ENCODE measurements at regions not wholly inside any gene's neighbourhood (a gene's known extent, or its start where the extent isn't known, plus 50 kb on each side); places are given as distances from the start of the nearest gene placed in this dataset.
"Not testable (repeated sequence)": the region's sequence is repeated elsewhere in the genome, so short reads cannot be mapped to it uniquely, and the experiment has no call there.

DNA sequence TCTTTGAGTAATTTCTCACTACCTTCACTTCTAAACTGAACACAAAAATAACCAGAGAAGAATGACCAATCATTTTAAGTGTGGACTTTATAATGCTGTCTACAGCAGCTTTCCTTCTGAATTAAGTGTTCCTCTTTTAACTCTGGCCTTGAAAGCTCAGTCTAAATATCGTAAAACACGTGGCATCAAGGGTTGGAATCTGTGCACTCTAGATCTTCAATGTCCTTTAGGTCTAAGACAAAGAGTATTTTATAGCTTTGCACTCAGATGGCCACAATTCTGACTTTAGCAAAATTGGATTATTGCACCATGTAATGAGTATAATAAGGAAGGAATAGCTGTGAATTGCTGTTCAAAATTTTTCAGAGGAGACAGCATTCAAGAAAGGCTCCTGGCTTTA lies 197.1 kb upstream of the UGT8 start:
- DNase-seq (ENCODE audit: extremely low read depth in 1 of 2, low read depth in 1 of 2): no peak

DNA sequence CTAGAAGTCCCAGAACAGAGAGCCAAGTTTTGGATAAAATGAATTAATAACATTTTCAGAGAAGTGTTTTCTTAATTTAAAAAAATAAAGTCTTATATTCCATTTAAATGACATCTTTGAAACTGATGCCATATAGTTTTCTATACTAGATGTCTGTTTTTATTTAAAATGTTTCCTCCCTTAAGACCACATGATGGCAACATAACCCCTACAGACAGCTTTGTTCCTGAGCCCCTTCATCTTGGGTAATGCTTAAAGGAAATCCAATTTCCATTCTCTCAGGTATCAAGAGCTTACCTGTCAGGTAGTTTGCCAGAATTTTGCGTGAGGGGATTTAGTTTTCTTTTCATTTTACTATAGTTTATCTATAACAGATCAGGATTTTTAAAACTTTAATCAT lies 181.4 kb upstream of the UGT8 start:
- DNase-seq (ENCODE audit: extremely low read depth in 1 of 2, low read depth in 1 of 2): no peak

DNA sequence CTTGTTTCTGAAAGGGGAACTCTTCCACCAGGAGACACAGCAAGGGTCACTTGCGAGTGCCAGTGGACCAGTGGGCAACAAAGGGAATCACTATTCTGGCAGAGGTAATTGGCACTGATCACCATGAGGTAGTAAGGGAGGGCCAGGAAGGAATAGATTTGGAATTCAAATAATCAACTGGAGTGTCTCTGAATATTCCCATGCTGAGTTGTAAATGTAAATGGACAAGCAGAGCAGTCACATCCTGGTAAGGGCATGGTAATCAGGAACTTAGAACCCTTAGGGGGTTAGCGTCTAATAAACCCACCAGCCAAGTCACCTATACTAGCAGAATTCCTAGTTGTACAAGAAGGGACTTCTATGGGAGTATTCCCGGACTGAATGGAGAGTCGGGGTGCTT lies 178.5 kb upstream of the UGT8 start:
- no peak for DNase-seq (ENCODE audit: extremely low read depth in 1 of 2, low read depth in 1 of 2)

DNA sequence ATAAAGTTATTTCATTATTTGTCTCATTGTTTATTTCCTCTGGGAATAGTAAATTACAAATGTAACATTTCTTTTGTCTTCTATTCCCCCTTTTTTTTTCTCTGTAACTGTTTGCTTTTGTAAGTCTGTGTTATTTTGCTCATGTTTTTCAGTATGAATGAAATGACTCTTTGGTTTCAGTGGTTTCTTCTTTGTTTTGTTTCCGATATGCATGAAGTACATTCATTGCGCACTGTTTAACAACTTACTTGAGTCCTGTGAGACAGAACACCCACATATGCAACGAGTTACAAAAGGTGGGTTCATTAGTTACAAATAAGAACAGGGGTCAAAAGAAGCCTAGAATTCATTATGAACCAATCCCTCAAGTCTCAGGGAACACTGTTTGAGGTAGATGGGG lies 175.0 kb upstream of the UGT8 start:
- no peak for DNase-seq (ENCODE audit: extremely low read depth in 1 of 2, low read depth in 1 of 2)

DNA sequence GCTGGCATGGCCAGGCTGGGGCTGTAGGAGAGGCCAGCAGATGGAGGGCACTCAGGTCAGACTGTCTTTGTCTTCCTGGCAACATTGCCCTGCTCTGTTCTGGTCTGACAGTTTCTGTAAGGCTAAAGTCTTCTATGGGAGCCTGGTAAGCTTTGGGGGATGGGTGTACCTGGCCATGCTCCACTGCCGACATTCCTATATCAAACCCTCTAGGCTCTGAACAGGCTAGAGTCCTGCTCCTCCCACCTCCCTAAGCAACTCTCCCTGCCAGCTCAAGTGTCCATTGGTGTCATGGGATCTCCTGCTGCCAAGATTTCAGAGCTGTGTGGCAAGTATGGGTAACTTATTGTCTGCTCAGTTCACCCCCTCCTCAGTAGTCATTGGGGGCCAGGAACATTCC lies 163.5 kb upstream of the UGT8 start:
- no peak for DNase-seq (ENCODE audit: extremely low read depth in 1 of 2, low read depth in 1 of 2)

DNA sequence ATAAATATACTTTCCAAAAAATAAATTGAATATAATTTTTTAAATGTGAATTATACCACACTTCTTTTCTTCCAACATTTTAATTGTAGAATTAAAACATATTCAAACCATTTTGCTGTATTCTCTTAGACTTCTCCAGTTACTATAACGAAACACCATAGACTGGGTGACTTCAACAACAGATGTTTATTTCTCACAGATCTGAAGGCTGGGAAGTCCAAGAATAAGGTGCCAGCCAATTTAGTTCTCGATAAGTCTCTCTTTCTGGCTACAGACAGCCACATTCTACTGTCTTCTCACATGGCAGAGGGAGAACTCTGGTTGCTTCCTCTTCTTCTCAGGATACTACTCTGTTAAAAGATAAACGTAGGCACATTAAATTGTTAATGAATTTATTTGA lies 155.8 kb upstream of the UGT8 start:
- DNase-seq (ENCODE audit: extremely low read depth in 1 of 2, low read depth in 1 of 2): no peak

DNA sequence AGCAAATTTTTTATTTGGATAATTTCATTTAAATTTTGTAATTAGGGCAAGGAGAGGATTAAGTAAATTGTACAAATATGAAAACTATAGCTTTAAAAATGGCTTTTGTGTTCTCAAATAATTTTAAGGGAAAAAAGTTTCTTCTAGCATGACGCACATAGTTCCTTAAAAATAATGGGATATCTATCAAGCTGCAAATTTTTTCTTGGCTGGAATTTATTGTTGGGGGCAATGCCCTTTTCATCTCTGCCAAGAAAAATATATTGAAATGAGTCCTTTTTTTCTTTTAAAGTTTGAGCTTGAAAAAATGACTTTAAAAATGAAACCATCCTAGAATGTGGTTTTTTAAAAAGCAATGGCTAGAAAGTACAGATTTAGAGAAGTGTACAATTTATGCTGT lies 154.4 kb upstream of the UGT8 start:
- no peak for DNase-seq (ENCODE audit: extremely low read depth in 1 of 2, low read depth in 1 of 2)

DNA sequence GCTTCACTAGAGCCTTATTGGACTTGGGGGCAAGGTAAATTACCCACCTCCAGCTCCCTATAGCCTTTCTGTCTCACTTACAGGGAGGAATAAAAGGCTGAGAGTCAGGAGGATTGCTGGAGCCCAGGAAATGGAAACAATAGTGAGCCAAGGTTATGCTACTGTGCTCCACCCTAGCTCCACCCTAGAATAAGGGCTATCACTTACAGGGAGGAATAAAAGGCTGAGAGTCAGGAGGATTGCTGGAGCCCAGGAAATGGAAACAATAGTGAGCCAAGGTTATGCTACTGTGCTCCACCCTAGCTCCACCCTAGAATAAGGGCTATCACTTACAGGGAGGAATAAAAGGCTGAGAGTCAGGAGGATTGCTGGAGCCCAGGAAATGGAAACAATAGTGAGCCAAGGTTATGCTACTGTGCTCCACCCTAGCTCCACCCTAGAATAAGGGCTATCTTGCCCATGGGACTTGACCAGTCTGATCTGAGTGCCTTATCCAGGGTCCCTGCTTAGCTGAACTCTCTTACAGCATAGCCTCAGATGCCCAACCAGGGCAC lies 150.6 kb upstream of the UGT8 start:
- not testable (repeated sequence) for DNase-seq (ENCODE audit: extremely low read depth in 1 of 2, low read depth in 1 of 2)

DNA sequence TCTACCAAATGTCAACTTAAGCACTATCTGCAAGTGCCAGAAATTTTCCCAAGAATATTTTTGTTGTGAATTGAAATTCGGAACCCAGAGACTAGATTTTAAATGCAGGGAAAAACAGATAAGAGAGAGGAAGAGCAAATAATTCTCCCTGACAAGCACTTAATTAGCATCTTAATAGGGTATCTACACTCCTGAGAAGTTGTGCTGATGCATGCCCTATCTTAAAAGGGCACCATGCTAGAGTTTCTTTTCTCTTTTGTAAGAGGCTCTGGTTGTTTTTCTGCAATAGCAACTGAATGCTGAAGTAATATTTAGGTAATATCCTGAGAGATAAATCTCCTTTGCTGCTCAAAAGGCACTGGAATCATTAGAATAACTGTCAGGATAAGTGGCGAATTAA lies 139.9 kb upstream of the UGT8 start:
- DNase-seq (ENCODE audit: extremely low read depth in 1 of 2, low read depth in 1 of 2): no peak

DNA sequence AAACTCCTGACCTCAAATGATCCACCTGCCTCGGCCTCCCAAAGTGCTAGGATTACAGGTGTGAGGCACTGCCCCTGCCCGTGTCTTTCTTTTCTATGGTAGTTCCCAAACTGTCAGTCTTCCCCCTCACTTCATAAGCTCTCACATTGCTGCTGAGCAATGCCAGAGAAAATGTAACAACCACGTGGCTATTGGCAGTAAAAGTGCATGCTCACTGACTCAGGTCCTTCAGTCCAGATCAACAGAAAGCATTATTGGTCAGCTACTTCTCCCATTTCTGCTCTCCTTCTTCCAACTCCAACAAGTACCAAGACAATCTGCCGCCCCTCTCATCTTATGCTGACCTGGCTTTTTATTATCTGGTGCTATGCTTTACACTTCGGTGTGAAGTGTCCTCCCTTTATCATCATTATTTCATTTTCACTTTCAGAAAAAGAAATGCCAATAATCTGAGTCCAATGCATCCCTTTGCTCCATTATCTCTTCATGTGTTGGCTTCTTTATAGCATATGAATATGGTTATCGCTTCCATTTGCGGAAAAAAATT lies 133.8 kb upstream of the UGT8 start:
- DNase-seq (ENCODE audit: extremely low read depth in 1 of 2, low read depth in 1 of 2): no peak

DNA sequence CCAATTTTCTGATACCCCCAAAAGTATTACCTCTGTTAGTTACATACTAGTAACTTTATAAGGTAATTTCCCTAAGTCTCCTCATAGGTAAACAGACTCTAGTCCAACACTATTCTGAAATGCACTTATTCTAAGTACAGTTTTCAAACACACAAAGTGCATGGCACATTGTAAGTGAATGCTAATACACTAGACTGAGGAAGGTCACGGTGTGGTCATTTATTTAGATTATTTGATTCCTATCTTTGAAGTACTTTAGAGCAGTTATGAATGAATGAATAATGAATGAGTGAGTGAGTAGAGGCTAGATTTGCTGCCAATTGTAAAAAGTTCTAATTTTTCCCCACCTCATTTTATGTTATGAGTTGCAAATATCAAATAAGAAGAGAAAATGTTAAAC lies 132.8 kb upstream of the UGT8 start:
- no peak for DNase-seq (ENCODE audit: extremely low read depth in 1 of 2, low read depth in 1 of 2)

DNA sequence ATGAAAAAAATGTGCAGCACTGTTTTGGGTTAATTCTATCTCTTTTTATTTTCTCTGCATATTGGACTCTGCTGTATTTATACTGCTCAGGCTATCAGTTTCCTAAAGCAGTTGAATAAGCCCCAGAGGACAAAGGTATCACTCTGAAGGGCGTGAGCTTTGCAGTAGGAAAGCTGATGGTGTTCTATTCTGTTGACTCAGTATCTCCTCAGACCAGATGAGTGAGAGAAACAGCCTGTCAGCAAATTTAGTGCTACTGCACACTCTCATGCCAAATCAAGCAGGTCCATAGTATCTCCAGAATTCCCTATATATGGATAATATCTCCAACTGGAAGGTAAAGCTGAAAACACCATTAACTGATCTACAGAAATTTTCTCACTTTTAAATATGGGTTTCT lies 132.3 kb upstream of the UGT8 start:
- no peak for DNase-seq (ENCODE audit: extremely low read depth in 1 of 2, low read depth in 1 of 2)

DNA sequence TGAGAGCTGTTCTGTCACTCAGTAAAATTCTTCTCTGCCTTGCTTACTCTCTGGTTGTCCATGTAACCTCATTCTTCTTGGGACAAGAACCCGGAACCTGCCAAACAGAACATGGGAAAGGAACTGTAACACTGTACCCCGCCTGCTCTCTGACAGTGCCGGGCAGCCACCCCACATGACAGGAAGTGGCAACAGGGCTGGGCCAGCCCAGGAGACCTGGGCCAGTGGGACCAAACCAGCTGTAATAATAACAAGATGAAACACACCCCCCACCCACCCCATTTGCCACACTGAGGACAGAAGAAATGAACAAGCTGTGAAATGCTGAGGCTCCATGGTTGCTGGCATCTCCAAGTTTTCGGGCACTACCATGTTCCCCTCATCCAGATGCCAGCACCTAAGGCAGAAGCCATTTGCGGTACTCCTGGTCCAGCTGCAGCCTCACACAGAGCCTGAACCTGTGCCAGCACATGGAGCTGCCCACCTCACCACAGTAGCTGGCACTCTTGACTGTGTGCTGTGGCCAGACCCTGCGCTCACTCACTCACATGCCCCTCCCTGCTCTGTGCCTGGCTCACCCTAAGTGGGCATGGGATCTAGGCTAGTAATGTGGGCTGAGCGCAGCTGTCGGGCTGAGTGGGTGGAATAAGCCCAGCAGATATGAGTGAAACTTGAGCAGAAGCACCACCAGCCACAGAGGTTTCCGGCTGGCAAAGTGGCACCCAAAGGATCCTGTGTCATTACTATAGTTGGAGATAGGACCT lies 126.2 kb upstream of the UGT8 start:
- no peak for DNase-seq (ENCODE audit: extremely low read depth in 1 of 2, low read depth in 1 of 2)

DNA sequence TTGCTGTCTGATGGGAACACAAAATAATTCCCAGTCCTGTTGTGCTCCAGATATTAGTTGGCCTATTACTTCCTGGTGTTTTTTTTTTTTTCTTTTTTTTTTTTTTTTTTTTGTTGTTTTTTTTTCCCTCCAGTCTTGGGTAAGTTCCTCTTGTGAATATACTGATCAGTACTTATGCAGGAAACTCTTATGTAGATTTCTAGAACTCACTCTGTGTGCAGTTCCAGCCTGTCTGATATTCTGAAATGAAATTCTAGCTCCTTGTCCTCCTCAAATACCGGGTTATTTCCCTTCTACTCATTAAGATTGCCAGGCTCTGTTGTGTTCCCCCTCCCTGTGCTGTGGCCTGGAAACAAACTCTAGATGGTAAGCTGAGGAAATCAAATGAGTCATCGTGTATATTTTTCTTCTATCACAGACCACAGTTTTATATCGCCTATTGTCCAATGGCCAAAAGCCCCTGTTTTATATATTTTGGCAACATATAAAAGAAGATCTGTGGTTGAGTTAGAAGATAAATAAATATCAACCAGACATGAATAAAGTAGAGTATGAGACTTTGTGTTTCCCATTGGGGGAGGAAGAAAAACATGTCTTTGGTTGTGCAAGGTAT lies 124.3 kb upstream of the UGT8 start:
- no peak for DNase-seq (ENCODE audit: extremely low read depth in 1 of 2, low read depth in 1 of 2)

DNA sequence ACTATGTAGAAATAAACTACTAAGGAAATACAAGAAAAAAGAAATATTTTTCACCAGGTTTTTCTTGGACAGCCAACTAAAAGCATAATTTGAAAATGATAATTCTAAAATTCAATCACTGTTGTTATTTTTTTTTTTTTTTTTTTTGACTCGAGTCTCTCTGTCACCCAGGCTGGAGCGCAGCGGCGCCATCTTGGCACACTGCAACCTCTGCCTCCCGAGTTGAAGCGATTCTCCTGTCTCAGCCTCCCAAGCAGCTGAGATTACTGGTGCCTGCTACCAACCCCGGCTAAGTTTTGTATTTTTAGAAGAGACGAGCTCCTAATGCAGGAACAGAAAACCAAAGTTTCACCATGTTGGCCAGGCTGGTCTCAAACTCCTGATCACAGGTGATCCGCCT lies 122.3 kb upstream of the UGT8 start:
- DNase-seq (ENCODE audit: extremely low read depth in 1 of 2, low read depth in 1 of 2): no peak

DNA sequence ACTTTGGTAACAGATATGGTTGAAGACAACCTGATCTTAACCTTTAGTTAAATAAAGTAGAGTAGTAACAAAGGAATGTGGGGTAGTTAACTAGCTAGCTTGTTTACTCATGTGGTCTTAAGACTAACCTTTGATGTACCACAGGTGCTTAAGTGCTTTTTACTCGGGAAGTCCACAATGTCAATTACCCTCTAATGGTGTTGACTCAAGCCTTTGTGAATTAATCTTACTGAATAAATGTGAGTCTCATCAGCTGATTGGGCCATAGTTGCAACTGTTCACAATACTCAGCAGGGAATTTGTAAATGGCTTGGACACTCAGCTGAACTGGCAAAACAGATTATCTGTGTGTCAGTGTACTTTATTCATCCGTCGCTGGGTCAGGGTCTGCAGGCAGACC lies 119.0 kb upstream of the UGT8 start:
- DNase-seq (ENCODE audit: extremely low read depth in 1 of 2, low read depth in 1 of 2): no peak

DNA sequence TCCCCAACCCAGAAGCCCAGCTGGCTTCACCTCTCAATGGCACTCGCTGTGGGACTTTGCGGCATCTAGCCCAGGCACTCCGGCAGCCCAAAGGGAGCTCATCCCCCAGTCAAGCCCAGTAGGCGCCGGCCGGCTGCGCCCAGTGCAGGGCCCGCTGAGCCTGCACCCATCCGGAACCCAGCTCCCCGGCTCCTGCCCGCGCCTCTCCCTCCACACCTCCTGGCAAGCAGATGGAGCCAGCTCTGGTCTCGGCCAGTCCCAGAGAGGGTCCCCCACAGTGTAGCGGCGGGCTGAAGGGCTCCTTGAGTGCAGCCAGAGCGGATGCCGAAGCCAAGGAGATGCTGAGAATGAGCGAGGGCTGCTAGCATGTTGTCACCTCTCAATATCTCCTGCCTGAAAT lies 116.8 kb upstream of the UGT8 start:
- DNase-seq (ENCODE audit: extremely low read depth in 1 of 2, low read depth in 1 of 2): no peak

DNA sequence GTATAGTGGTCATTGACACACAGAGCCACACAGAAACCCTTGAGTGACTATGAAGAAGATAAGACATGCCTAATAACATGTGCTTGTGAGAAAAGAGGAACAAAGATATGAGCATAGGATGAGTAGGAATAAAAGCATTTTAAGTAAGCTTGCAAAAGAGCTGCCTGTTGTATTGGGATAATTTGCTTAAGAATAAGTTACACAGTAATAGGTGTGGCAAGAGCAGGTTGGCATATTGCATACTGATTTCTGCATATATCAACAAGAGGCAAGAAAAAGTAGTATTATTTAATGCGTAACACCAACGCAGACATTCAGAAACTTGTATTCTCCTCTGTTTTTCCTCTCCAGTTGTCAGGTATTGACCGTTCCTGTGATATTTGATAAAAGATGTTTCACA lies 111.5 kb upstream of the UGT8 start:
- no peak for DNase-seq (ENCODE audit: extremely low read depth in 1 of 2, low read depth in 1 of 2)

DNA sequence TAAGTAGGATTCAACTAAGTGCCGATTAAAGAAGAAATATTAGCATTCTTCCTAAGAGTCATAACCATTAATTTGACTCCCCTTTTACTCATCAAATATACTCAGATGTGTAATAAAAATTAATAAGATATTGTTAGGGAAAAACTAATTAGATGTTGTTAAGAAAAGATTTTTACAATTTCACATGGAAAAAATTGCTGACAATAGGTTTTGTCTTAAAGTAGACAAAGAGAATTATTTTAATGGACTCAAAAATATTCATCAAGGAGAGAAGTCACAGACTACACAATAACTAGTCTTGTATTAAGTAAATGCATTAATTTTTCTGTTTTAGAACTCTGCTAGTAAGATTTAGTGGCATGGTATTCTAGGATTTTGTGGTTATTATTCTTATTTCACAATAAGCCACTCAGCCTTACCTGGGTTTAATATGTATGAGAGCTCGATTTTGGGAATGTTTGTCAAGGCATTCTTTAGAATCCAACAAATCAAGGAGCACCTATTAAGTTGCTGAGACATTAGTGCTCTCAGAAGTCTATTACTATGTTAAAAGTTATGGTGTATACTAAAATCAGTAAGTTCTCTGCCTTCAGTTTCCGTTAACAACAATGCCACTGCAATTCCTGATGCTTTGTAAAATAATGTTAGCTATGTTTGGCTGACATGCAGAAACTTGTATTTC lies 110.2 kb upstream of the UGT8 start:
- DNase-seq (ENCODE audit: extremely low read depth in 1 of 2, low read depth in 1 of 2): no peak

DNA sequence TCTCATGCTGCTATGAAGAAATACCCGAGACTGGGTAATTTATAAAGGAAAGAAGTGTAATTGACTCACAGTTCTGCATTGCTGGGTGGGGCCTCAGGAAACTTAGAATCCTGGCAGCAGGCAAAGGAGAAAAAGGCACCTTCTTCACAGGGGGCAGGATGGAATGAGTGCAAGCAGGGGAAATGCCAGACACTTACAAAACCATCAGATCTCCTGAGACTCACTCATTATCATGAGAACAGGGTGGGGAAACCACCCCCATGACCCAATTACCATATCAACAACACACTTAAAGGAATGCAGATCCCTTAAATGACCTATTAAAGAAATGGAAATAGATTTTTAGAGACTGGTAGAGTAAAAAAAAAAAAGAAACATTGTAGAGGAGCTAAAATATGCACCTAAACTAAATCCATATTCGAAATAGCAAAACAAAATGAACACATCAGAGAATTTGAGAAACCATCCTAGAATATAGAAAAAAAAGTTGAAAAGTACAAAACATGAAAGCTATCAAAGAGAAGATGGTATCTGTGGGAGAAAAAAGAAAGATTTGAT lies 104.3 kb upstream of the UGT8 start:
- no peak for DNase-seq (ENCODE audit: extremely low read depth in 1 of 2, low read depth in 1 of 2)

DNA sequence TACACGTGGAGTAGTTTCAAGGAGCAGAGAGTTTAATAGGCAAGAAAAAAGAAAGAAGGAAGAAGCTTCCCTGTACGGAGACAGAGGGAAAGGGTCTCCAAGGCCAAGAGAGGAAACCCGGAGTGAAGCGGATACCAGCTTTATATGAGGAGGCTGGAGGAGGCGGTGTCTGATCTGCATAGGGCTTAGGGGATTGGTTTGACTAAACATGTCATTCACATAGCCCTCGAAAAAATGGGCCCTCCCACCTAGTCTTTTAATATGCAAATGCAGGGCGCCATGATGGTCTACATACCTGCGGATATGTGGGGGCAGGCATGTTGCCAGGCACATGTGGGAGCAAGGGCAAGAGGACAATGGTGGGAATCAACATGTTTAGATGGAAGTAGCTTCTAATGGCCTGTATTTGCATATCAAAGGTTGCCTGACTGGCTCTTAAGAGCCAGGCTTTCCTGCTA lies 103.1 kb upstream of the UGT8 start:
- no peak for DNase-seq (ENCODE audit: extremely low read depth in 1 of 2, low read depth in 1 of 2)

Data from stimulated activated CD8-positive, alpha-beta memory T cell treated with anti-CD3 and anti-CD28 coated beads, Interleukin-7, amount 100 ng/mL, for 48 hours (primary cell).